GM23248 (cell line): ENCODE measurements at regions not wholly inside any gene's neighbourhood (a gene's known extent, or its start where the extent isn't known, plus 50 kb on each side); places are given as distances from the start of the nearest gene placed in this dataset.

Source experiments
- EZH2 ChIP-seq: fragments of 200-600 bp; sonication (generic); IDR thresholded peaks from 2 replicates; pipeline ENCODE4 v1.6.1; 2018; ENCODE audit warnings: antibody characterized with exemption, mild to moderate bottlenecking; ENCODE audit not compliant: insufficient read depth, poor library complexity, severe bottlenecking
- EZH2phosphoT487 ChIP-seq: fragments of 200-600 bp; sonication (generic); IDR thresholded peaks from 2 replicates; pipeline ENCODE4 v1.6.1; 2018; ENCODE audit warnings: antibody characterized with exemption, moderate library complexity, mild to moderate bottlenecking, low read depth; ENCODE audit not compliant: insufficient read depth

DNA sequence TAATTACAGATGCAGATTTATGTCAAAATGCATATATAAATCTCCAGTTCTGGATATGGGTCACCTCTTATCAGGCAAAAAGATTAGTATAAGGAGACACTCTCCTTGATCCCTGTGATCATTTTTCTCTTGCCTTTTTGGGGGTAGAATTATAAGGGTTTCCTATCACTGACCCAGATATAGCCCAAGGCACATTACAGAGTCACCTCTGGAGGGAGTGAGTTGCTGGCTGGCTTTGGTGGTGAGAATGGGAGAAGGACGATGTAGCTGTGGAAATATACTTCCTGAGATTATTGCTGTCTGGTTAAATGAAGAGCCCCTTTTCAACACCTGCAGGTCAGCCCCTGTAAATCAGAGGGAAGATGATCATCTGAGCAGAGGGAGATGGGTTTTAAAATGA, 418.7 kb downstream of the MTX2 start:
- TF ChIP-seq EZH2phosphoT487: no peak
- TF ChIP-seq EZH2: no peak
